ENCODE measurements at regions not wholly inside any gene's neighbourhood (a gene's known extent, or its start where the extent isn't known, plus 50 kb on each side); places are given as distances from the start of the nearest gene placed in this dataset.

- Histone ChIP-seq H3K4me1 (no peaks in the 10 kb centered on the region), H3K4me3 (no peak overlapping the region), H3K27me3 (no peaks in the 10 kb centered on the region), H3K36me3 (no peaks in the 10 kb centered on the region), H3K27ac (no peak overlapping the region), H3K9me3 (replicated peaks) (peaks cover 8% of the 10 kb centered on the region)
- no peak for DNase-seq
Observed at GRCh38 chr1:10924030-10924429, 88.4 kb upstream of the TARDBP start.

- Histone ChIP-seq H3K27ac (no peak overlapping the region), H3K4me3 (no peak overlapping the region), H3K36me3 (no peaks in the 10 kb centered on the region), H3K27me3 (no peaks in the 10 kb centered on the region), H3K4me1 (no peaks in the 10 kb centered on the region), H3K9me3 (replicated peaks) (peaks cover 8% of the 10 kb centered on the region)
- DNase-seq, result no peak
Observed at GRCh38 chr1:10928654-10929053, 83.8 kb upstream of the TARDBP start.

- peaks cover 8% of the 10 kb centered on the region for H3K9me3 ChIP-seq (replicated peaks)
- no peak overlapping the region for H3K27ac ChIP-seq
- H3K36me3 ChIP-seq, result no peaks in the 10 kb centered on the region
- no peak overlapping the region for H3K4me3 ChIP-seq
- no peaks in the 10 kb centered on the region for H3K4me1 ChIP-seq
- DNase-seq, result no peak
- H3K27me3 ChIP-seq, result peaks cover 6% of the 10 kb centered on the region; the same call in 1 of the 2 replicates
Observed at GRCh38 chr1:10932088-10932487, 80.4 kb upstream of the TARDBP start.

- H3K27me3 ChIP-seq, result peaks cover 21% of the 10 kb centered on the region
- no peak overlapping the region for H3K27ac ChIP-seq
- DNase-seq, result no peak
- H3K9me3 ChIP-seq (replicated peaks), result no peaks in the 10 kb centered on the region
- no peaks in the 10 kb centered on the region for H3K4me1 ChIP-seq
- H3K4me3 ChIP-seq, result no peak overlapping the region
- H3K36me3 ChIP-seq, result no peaks in the 10 kb centered on the region
Observed at GRCh38 chr1:10934150-10934818, 78.2 kb upstream of the TARDBP start.

GRCh38 chr1:10935246-10935645 lies 77.2 kb upstream of the TARDBP start:
- Histone ChIP-seq H3K9me3 (replicated peaks) (no peaks in the 10 kb centered on the region), H3K27ac (no peak overlapping the region), H3K27me3 (peaks cover 30% of the 10 kb centered on the region), H3K4me3 (no peak overlapping the region), H3K36me3 (no peaks in the 10 kb centered on the region), H3K4me1 (peaks cover 7% of the 10 kb centered on the region; the same call in 1 of the 2 replicates)
- no peak for DNase-seq

GRCh38 chr1:10935724-10936123 lies 76.7 kb upstream of the TARDBP start:
- DNase-seq, result no peak
- Histone ChIP-seq H3K27ac (no peak overlapping the region), H3K4me1 (peaks cover 8% of the 10 kb centered on the region; the same call in 1 of the 2 replicates), H3K9me3 (replicated peaks) (no peaks in the 10 kb centered on the region), H3K27me3 (peaks cover 35% of the 10 kb centered on the region), H3K4me3 (no peak overlapping the region), H3K36me3 (no peaks in the 10 kb centered on the region)

GRCh38 chr1:10936998-10937901 lies 75.2 kb upstream of the TARDBP start:
- no peaks in the 10 kb centered on the region for H3K9me3 ChIP-seq (replicated peaks)
- H3K27ac ChIP-seq, result no peak overlapping the region
- H3K36me3 ChIP-seq, result no peaks in the 10 kb centered on the region
- DNase-seq, result no peak
- H3K27me3 ChIP-seq, result peaks cover 44% of the 10 kb centered on the region
- no peak overlapping the region for H3K4me3 ChIP-seq
- H3K4me1 ChIP-seq, result peaks cover 12% of the 10 kb centered on the region; the same call in 1 of the 2 replicates

GRCh38 chr1:10938741-10939417 lies 73.6 kb upstream of the TARDBP start:
- peaks cover 43% of the 10 kb centered on the region for H3K27me3 ChIP-seq
- no peaks in the 10 kb centered on the region for H3K9me3 ChIP-seq (replicated peaks)
- H3K4me1 ChIP-seq, result peaks cover 16% of the 10 kb centered on the region; the same call in 1 of the 2 replicates
- no peak overlapping the region for H3K4me3 ChIP-seq
- no peaks in the 10 kb centered on the region for H3K36me3 ChIP-seq
- no peak for DNase-seq
- no peak overlapping the region for H3K27ac ChIP-seq

GRCh38 chr1:10939654-10940450 lies 72.6 kb upstream of the TARDBP start:
- peak; percentile 30 to 42 for DNase-seq
- Histone ChIP-seq H3K36me3 (no peaks in the 10 kb centered on the region), H3K9me3 (replicated peaks) (no peaks in the 10 kb centered on the region), H3K27me3 (peaks cover 40% of the 10 kb centered on the region), H3K4me1 (peaks cover 25% of the 10 kb centered on the region; the same call in 1 of the 2 replicates), H3K27ac (no peak overlapping the region), H3K4me3 (peak overlapping the region; percentile 19)

GRCh38 chr1:10940451-10940804 lies 72.0 kb upstream of the TARDBP start:
- no peak for DNase-seq
- H3K4me3 ChIP-seq, result peak overlapping the region; percentile 19
- H3K27ac ChIP-seq, result no peak overlapping the region
- peaks cover 40% of the 10 kb centered on the region for H3K27me3 ChIP-seq
- H3K36me3 ChIP-seq, result no peaks in the 10 kb centered on the region
- H3K9me3 ChIP-seq (replicated peaks), result no peaks in the 10 kb centered on the region
- H3K4me1 ChIP-seq, result peaks cover 25% of the 10 kb centered on the region; the same call in 1 of the 2 replicates

GRCh38 chr1:10940838-10941237 lies 71.6 kb upstream of the TARDBP start:
- H3K36me3 ChIP-seq, result no peaks in the 10 kb centered on the region
- peaks cover 42% of the 10 kb centered on the region for H3K27me3 ChIP-seq
- no peak overlapping the region for H3K27ac ChIP-seq
- DNase-seq, result no peak
- H3K4me3 ChIP-seq, result no peak overlapping the region
- H3K4me1 ChIP-seq, result peaks cover 25% of the 10 kb centered on the region; the same call in 1 of the 2 replicates
- H3K9me3 ChIP-seq (replicated peaks), result no peaks in the 10 kb centered on the region

- H3K36me3 ChIP-seq, result no peaks in the 10 kb centered on the region
- no peak overlapping the region for H3K4me3 ChIP-seq
- DNase-seq, result peak; percentile 72 to 82
- no peaks in the 10 kb centered on the region for H3K9me3 ChIP-seq (replicated peaks)
- peaks cover 25% of the 10 kb centered on the region; the same call in 1 of the 2 replicates for H3K4me1 ChIP-seq
- peaks cover 45% of the 10 kb centered on the region for H3K27me3 ChIP-seq
- H3K27ac ChIP-seq, result no peak overlapping the region
Observed at GRCh38 chr1:10941891-10942541, 70.4 kb upstream of the TARDBP start.

- H3K9me3 ChIP-seq (replicated peaks), result no peaks in the 10 kb centered on the region
- no peak overlapping the region for H3K4me3 ChIP-seq
- DNase-seq, result no peak
- H3K4me1 ChIP-seq, result peaks cover 25% of the 10 kb centered on the region; the same call in 1 of the 2 replicates
- H3K27ac ChIP-seq, result no peak overlapping the region
- H3K36me3 ChIP-seq, result no peaks in the 10 kb centered on the region
- H3K27me3 ChIP-seq, result peaks cover 42% of the 10 kb centered on the region
Observed at GRCh38 chr1:10942542-10942912, 69.9 kb upstream of the TARDBP start.

- no peak overlapping the region for H3K4me3 ChIP-seq
- H3K4me1 ChIP-seq, result peaks cover 25% of the 10 kb centered on the region; the same call in 1 of the 2 replicates
- H3K27ac ChIP-seq, result no peak overlapping the region
- no peak for DNase-seq
- H3K27me3 ChIP-seq, result peaks cover 36% of the 10 kb centered on the region
- H3K9me3 ChIP-seq (replicated peaks), result no peaks in the 10 kb centered on the region
- H3K36me3 ChIP-seq, result no peaks in the 10 kb centered on the region
Observed at GRCh38 chr1:10943041-10943440, 69.4 kb upstream of the TARDBP start.
